ENCODE measurements at regions not wholly inside any gene's neighbourhood (a gene's known extent, or its start where the extent isn't known, plus 50 kb on each side); places are given as distances from the start of the nearest gene placed in this dataset.

GRCh38 chr5:166860426-166860825 lies 1431.0 kb upstream of the WWC1 start:
- Mint-ChIP-seq H3K36me3 (peaks cover 9% of the 10 kb centered on the region), H3K27ac (no peak overlapping the region), H3K27me3 (ENCODE audit: low read depth in 2 of 2) (no peaks in the 10 kb centered on the region), H3K9me3 (peaks cover 10 to 22% of the 10 kb centered on the region in 2 donors), H3K4me1 (no peaks in the 10 kb centered on the region), H3K4me3 (no peak overlapping the region)
- no peaks in the 10 kb centered on the region for H3K27me3 ChIP-seq (ENCODE audit: control insufficient read depth, insufficient read depth, low read length)
- 6% methylated on average over 5 of the region's 5 CpGs for WGBS (ENCODE audit: insufficient coverage)
- no peaks in the 10 kb centered on the region for H3K36me3 ChIP-seq (ENCODE audit: control insufficient read depth, insufficient read depth, low read length)
- TF ChIP-seq CTCF (IDR thresholded peaks at IDR 0.05) = no peak
- DNase-seq = no peak
- H3K27ac ChIP-seq (ENCODE audit: low read length) = no peak overlapping the region
- ATAC-seq = no peak
- intact Hi-C loops (cut with micrococcal nuclease) = no loop called here
- no peak overlapping the region for H3K4me3 ChIP-seq (ENCODE audit: low read length)
- no peaks in the 10 kb centered on the region for H3K9me3 ChIP-seq (ENCODE audit: control insufficient read depth, insufficient read depth, low read length)
- no peaks in the 10 kb centered on the region for H3K4me1 ChIP-seq (ENCODE audit: control insufficient read depth, insufficient read depth, low read length)

GRCh38 chr5:166862581-166862980 lies 1428.9 kb upstream of the WWC1 start:
- Histone ChIP-seq H3K36me3 (ENCODE audit: control insufficient read depth, insufficient read depth, low read length) (no peaks in the 10 kb centered on the region), H3K27ac (ENCODE audit: low read length) (no peak overlapping the region), H3K4me1 (ENCODE audit: control insufficient read depth, insufficient read depth, low read length) (no peaks in the 10 kb centered on the region), H3K27me3 (ENCODE audit: control insufficient read depth, insufficient read depth, low read length) (no peaks in the 10 kb centered on the region), H3K9me3 (ENCODE audit: control insufficient read depth, insufficient read depth, low read length) (no peaks in the 10 kb centered on the region), H3K4me3 (ENCODE audit: low read length) (no peak overlapping the region)
- DNase-seq = no peak
- no peaks in the 10 kb centered on the region for H3K27me3 Mint-ChIP-seq (ENCODE audit: low read depth in 2 of 2)
- H3K27ac Mint-ChIP-seq = no peak overlapping the region
- no peaks in the 10 kb centered on the region for H3K4me1 Mint-ChIP-seq
- peaks cover 12 to 22% of the 10 kb centered on the region in 2 donors for H3K9me3 Mint-ChIP-seq
- 51% methylated on average over 4 of the region's 5 CpGs for WGBS (ENCODE audit: insufficient coverage)
- no peak for ATAC-seq
- peaks cover 9% of the 10 kb centered on the region for H3K36me3 Mint-ChIP-seq
- intact Hi-C loops (cut with micrococcal nuclease) = no loop called here
- no peak for TF ChIP-seq CTCF (IDR thresholded peaks at IDR 0.05)
- H3K4me3 Mint-ChIP-seq = no peak overlapping the region

- Mint-ChIP-seq H3K4me3 (no peak overlapping the region), H3K9me3 (peaks cover 12 to 22% of the 10 kb centered on the region in 2 donors), H3K27ac (no peak overlapping the region), H3K36me3 (peaks cover 9% of the 10 kb centered on the region), H3K27me3 (ENCODE audit: low read depth in 2 of 2) (no peaks in the 10 kb centered on the region), H3K4me1 (no peaks in the 10 kb centered on the region)
- Histone ChIP-seq H3K36me3 (ENCODE audit: control insufficient read depth, insufficient read depth, low read length) (no peaks in the 10 kb centered on the region), H3K4me3 (ENCODE audit: low read length) (no peak overlapping the region), H3K27me3 (ENCODE audit: control insufficient read depth, insufficient read depth, low read length) (no peaks in the 10 kb centered on the region), H3K9me3 (ENCODE audit: control insufficient read depth, insufficient read depth, low read length) (peaks cover 4% of the 10 kb centered on the region), H3K4me1 (ENCODE audit: control insufficient read depth, insufficient read depth, low read length) (no peaks in the 10 kb centered on the region), H3K27ac (ENCODE audit: low read length) (no peak overlapping the region)
- intact Hi-C loops (cut with micrococcal nuclease) = no loop called here
- no peak for TF ChIP-seq CTCF (IDR thresholded peaks at IDR 0.05)
- no peak for ATAC-seq
- no peak for DNase-seq
- WGBS (ENCODE audit: insufficient coverage) = 89% methylated on average over 6 of the region's 6 CpGs
Measured at GRCh38 chr5:166865206-166865605, 1426.2 kb upstream of the WWC1 start.

- Histone ChIP-seq H3K36me3 (ENCODE audit: control insufficient read depth, insufficient read depth, low read length) (no peaks in the 10 kb centered on the region), H3K4me3 (ENCODE audit: low read length) (no peak overlapping the region), H3K27me3 (ENCODE audit: control insufficient read depth, insufficient read depth, low read length) (no peaks in the 10 kb centered on the region), H3K4me1 (ENCODE audit: control insufficient read depth, insufficient read depth, low read length) (no peaks in the 10 kb centered on the region), H3K9me3 (ENCODE audit: control insufficient read depth, insufficient read depth, low read length) (no peaks in the 10 kb centered on the region), H3K27ac (ENCODE audit: low read length) (no peak overlapping the region)
- H3K9me3 Mint-ChIP-seq = peaks cover 12 to 23% of the 10 kb centered on the region in 2 donors
- intact Hi-C loops (cut with micrococcal nuclease) = no loop called here
- DNase-seq = no peak
- no peak overlapping the region for H3K4me3 Mint-ChIP-seq
- no peak for ATAC-seq
- no peak for TF ChIP-seq CTCF (IDR thresholded peaks at IDR 0.05)
- no peaks in the 10 kb centered on the region for H3K36me3 Mint-ChIP-seq
- no peak overlapping the region for H3K27ac Mint-ChIP-seq
- H3K4me1 Mint-ChIP-seq = no peaks in the 10 kb centered on the region
- H3K27me3 Mint-ChIP-seq (ENCODE audit: low read depth in 2 of 2) = no peaks in the 10 kb centered on the region
- 92% methylated on average over 5 of the region's 9 CpGs for WGBS (ENCODE audit: insufficient coverage)
Measured at GRCh38 chr5:166880456-166880855, 1411.0 kb upstream of the WWC1 start.

All from natural killer cell (primary cell).